DOHH2 (cell line): ENCODE measurements at regions not wholly inside any gene's neighbourhood (a gene's known extent, or its start where the extent isn't known, plus 50 kb on each side); places are given as distances from the start of the nearest gene placed in this dataset.

Experiments
- CTCF ChIP-seq: fragments of 200-600 bp; sonication (generic); IDR thresholded peaks from one replicate; pipeline ENCODE4 v1.5.1; 2014; ENCODE audit warnings: antibody characterized with exemption, mild to moderate bottlenecking, low read depth, low read length; ENCODE audit not compliant: poor library complexity, severe bottlenecking
- EZH2phosphoT487 ChIP-seq: fragments of 200-600 bp; sonication (generic); IDR thresholded peaks from 2 replicates; pipeline ENCODE4 v1.6.1; 2017; ENCODE audit warnings: borderline replicate concordance, mild to moderate bottlenecking, antibody characterized with exemption, low read length, moderate library complexity, mixed read lengths

GRCh38 chr3:110474397-110474796 lies 597.2 kb upstream of the NECTIN3 start:
- TF ChIP-seq EZH2phosphoT487 (no peak), CTCF (no peak)
